ENCODE measurements at regions not wholly inside any gene's neighbourhood (a gene's known extent, or its start where the extent isn't known, plus 50 kb on each side); places are given as distances from the start of the nearest gene placed in this dataset.
"Not testable (repeated sequence)": the region's sequence is repeated elsewhere in the genome, so short reads cannot be mapped to it uniquely, and the experiment has no call there.

DNA sequence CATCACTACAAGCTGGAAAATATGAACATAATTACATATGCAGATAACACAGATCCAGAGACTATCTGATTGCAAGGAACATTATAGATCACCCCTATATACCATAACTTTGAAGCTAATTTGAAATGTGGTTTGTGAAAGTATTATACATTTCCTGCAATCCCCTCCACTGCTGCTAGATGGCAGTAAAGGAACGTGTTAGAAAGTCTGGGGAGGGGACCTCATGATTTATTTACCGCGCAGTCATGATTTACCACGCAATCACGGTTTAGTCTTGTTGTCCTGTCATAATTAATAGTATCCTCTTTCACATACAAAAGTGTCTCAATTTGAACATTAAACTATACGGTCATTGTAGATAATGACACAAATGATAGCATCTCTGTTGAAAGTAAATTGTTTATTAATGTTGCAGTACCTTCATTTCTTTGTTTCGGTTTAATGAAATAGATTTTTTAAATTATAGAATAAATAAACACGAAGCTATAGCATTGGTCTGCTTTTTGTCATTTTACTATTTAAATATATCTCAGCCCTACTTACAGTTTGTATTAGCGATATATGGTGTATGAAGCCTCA, 145.3 kb upstream of the PRSS1 start:
- DNase-seq (ENCODE audit: low spot score) = peak; percentile 66

DNA sequence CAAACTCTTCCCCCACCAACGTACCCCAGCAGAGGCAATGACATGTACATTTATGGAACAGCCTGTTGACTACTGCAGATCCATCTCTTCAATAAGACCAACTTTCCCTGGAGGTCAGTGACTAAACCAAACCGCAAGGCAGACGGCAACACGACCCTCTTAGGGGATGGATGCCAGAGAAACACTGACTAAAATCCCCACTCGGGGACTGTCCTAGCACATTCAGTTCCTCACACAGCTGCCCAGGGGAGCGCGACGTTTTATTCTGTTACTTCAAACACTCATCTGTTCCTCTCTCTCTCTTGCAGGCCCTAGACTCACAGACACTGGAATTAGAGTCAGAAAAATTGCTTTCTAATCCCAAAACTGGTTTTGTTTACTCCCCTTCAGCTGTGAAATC, 146.5 kb upstream of the PRSS1 start:
- DNase-seq (ENCODE audit: low spot score) = no peak

DNA sequence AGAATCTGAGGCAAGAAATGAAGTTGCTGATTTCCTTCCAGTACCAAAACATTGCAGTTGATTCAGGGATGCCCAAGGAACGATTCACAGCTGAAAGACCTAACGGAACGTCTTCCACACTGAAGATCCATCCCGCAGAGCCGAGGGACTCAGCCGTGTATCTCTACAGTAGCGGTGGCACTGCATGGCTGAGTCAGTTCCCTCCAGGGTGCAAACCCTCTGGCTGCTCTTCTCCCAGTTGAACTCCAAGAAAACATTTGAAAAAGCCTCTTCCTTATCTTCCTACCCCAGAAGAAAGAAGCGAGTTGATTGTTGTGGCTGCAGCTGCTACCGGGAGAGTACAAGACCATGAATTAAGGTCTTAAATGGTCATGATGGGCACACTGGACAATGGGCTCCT, 147.1 kb upstream of the PRSS1 start:
- DNase-seq (ENCODE audit: low spot score) = no peak

DNA sequence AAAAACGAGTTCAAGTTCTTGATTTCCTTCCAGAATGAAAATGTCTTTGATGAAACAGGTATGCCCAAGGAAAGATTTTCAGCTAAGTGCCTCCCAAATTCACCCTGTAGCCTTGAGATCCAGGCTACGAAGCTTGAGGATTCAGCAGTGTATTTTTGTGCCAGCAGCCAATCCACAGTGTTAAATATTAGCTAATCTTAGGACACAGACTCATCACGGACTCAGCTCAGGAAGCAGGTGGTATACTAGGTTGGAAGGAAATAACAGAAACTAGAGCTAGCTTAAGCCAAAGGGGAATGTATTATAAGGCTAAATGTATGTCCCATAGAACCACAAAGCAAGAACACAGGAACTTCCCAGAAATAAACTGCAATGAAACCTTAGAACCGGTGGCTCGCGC, 151.0 kb upstream of the PRSS1 start:
- no peak for DNase-seq (ENCODE audit: low spot score)

DNA sequence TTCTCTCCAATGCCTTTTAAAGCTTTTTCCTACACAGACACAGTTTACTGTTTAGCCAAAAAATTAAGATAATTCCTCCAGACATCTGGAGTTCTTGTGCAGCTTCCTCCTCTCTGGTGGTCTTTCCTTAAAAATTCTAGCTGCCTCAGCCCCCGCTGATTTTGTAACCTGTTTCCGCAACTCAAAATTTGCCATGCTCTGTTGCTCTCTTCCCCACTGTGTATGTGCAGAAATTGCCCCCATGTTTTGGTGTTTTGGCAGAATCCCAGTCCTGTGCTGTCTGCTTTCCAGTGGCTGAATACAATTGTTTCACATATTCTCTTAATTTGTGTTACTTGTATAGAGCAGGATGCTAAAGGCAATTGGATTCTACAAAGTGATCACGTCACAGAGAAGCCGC, 151.7 kb upstream of the PRSS1 start:
- no peak for DNase-seq (ENCODE audit: low spot score)

DNA sequence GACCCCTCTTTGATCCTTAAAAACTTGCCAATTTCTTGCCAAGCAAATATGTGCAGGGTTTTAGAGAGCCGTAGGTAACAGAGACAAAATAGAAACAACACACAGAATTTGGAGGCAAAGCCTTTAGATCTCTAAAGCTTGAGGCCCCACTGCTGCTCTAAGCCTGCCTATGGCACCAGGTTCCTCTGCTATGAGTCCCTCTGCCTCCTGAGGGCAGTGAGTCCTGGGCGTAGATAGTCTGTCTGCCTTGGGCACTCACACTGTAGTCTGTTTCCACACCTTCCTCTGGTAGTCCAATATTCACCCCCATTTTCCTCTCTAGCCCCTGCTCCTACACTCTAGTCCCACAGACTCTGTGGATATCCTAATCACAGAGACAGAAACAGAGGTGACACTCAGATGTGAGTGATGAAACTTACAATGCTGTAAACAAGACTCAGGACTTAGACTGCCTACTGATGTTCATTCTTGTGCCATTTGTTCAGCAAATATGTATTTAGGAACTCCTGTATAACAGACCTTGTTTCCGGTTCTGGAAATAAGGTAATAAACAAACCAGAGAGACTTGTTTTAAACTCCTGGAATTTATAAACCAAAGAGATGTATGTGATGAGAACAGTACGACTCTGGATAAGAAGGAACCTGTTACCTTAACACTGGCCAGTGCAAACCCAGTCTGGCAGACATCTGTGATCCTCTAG, 153.3 kb upstream of the PRSS1 start:
- DNase-seq (ENCODE audit: low spot score) = no peak

DNA sequence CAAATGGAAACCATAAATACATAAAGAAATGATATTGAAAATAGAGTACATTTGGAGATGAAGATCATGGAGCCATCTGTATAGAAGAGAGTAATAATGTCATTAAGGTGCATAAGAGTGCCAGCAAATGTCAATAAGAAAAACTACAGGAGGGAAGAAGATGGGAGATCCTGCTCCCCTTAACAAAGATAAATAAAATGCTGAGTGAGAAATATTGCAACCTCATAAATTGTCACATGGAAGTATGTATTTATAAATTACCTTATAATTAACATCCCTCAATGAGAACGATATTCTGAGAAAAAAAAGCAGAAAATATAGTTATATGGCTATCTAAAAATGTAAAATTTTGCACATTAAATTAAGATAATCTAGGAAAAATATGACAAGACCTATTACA, 155.2 kb upstream of the PRSS1 start:
- DNase-seq (ENCODE audit: low spot score) = no peak

DNA sequence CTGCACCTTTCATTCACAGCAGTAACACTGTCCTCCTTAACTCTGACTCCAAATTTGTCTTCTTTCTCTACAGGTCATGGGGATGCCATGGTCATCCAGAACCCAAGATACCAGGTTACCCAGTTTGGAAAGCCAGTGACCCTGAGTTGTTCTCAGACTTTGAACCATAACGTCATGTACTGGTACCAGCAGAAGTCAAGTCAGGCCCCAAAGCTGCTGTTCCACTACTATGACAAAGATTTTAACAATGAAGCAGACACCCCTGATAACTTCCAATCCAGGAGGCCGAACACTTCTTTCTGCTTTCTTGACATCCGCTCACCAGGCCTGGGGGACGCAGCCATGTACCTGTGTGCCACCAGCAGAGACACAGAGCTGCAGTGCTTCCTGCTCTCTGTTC, 156.2 kb upstream of the PRSS1 start:
- DNase-seq (ENCODE audit: low spot score) = no peak

DNA sequence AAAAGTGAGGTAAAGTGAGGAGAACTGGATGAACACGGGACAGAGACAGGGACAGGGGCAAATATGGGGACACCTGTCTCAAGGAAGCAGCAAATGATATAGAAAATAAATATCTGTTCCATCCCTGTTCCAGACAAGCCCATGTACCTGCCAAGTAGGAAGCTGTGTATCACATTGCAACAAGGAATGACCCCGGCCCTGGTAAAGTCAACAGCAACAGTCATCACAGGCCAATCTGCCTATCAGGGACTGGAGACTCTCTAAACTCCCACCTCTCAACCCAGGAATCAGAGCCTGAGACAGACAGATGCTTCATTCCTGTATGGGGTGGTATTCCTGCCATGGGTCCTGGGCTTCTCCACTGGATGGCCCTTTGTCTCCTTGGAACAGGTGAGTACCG, 156.6 kb upstream of the PRSS1 start:
- DNase-seq (ENCODE audit: low spot score) = no peak

DNA sequence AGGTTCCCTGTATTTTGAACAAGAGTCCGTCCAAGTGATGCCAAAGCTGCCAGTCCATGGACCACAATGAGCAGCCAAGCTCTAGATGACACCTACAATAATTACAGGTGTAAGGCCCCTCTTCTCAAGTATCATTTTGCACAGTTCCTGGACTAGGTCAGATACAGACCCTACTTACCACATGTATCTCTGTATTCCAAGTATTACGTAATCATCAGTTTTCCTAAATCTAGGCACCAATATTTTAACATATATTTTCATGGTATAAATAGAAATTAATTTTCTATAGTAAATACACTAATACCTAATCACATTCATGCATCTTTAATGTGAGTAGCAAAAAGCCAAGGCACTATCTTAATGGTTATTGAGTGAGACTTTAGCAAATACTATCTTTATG, 157.0 kb upstream of the PRSS1 start:
- DNase-seq (ENCODE audit: low spot score) = no peak

DNA sequence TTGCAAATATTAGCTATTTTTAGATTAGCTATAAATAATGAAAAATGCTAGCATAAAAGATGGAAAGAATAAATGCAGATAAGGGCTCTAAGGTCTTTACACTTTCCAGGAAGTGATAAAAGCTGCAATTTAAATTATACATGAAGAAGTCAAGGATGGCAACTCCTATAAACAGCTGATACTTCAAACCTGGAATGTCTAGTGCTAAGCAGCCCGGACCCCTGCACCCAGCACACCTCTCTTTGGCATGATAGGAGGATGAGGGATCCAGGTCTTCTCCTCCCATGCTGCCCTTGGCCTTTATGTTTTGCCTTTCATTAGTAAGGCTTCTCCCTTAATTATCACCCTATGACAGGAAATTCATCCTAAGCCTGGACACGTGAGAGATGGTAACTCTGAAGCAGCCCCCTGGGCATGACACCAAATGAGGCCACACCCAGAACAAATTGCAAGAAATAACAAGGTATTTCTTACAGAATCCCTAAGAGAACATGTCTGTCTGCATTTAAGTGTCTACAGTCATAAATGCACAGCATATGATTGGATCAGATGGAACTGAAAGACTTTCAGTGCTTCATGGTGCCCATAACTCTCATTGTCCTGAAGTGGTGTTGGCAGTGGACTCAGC, 158.3 kb upstream of the PRSS1 start:
- no peak for DNase-seq (ENCODE audit: low spot score)

DNA sequence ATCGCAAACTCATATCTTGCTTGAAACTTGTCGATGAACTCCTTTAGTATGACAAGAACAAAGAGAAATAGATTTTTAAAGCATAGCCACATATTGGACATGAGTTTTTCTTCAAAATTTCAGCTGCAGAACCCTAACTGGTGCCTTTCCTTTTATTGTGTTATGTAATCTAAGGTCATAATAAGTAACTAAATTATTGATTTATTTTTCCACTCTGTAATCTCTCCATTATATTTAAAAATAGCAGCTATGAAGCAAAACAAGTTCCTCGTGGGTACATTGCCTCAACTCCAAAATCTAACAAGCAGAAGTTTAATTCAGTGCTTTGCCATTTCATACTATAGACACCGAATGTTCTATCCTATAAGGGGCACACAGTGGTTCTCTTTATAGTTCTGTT, 159.2 kb upstream of the PRSS1 start:
- DNase-seq (ENCODE audit: low spot score) = no peak

DNA sequence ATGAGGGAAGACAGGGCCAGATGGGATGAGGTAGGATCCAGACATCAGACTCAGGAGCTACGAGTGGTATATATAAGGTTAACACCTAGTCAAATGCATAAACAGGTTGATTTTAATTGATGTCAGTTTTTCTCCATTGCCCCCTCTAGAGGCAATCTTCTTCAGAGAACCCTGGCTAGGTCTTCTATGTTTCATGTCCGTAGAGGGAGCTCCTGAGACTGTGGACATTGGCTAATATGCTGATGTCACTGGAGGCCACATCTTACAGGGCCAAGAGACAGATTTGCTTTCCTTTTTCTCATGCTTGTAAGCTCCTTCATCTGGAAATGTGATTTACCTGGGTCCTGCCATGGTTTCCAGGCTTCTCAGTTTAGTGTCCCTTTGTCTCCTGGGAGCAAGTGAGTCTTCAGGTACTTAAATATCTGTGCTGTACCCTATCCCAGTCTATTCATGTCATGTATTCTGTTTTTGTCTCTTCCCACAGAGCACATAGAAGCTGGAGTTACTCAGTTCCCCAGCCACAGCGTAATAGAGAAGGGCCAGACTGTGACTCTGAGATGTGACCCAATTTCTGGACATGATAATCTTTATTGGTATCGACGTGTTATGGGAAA, 161.6 kb upstream of the PRSS1 start:
- peak; percentile 40 for DNase-seq (ENCODE audit: low spot score)

DNA sequence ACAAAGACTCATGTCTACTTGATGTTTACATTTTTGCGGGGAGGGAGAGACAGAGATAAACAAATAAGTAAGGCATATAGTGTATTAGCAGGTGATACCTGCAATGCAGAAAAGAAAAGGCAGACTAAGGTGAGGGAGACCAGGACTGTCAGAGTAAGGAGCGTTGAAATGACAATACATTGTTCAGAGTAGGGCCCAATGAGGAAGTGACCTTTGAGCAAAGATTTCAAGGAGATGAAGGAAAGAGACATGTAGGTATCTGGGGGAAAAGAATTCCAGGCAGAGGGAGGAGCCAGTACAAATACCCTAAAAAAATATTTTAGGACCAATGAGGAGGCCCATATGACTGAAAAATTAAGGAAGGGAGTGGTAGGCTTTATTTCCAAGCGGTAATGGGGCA, 162.7 kb upstream of the PRSS1 start:
- DNase-seq (ENCODE audit: low spot score) = no peak

DNA sequence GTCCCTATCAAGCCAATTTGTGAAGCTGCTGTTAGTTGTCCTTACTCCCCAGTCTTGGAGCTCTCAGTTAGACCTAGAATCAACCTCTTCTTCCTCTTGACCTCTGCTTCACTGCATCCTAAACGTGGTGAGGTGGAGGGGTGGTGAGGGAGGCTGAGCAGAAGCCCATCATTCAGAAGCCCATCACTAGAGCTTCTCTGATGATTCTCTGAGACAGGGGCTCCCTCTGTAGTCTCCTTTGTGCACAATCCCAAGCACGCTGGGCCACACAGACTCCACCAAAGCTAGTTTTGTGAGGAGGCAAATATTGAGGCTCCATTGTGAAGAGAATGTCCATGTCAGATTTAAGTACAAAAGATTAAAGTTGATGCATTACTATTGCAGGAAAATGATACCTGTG, 163.8 kb upstream of the PRSS1 start:
- no peak for DNase-seq (ENCODE audit: low spot score)

DNA sequence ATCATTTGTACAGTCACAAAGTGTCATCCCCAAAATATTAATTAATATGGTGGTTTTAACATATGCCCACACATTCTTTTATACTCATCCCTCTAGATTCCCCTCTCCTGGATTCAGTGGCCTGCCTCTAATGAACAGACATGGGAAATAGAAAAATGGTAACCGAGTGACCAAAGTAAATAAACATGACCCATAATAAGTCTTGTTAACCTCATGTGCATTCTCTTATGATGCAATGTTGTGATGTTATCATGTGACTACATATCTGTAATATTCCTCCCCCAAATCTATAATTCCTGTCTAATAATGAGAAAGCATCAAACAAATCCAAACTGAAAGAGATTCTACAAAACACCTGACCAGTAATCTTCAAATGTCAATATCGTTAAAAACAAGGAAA, 164.5 kb upstream of the PRSS1 start:
- no peak for DNase-seq (ENCODE audit: low spot score)

DNA sequence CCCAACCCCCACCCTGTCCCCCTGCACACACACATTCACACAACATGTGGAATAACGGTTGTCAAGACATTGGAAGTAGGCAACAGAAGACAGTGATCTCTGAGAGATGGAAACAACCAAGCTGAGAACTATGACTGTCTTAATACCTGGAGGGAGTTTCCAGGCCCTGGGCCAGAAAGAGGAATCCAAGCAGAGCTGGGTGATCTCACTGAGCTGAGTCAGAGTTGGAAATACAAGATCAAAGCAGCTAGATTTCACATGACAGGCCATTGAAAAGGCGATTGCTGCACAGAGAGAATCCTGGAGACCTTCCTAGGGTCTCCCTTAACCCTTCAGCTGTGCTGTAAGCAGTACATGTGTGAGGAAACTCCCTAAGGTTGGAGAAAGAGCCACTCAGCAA, 165.8 kb upstream of the PRSS1 start:
- peak; percentile 19 for DNase-seq (ENCODE audit: low spot score)

DNA sequence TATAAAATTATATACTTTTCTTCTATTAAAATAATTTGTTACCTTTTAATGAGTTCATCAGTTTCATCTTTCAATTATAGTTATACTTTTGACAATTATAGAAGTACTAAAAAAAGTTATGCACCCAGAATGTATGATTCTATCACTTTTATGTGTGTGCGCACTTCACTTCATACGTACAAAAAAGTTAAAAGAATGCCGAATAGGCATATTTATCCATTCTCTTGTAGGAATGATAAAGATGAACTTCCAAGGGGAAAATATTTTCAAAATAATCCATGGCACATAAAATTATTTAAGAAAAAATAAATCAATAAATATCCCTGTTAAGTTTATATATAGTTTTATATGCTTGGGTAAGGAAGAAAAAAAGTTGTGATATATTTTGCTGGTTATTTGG, 166.9 kb upstream of the PRSS1 start:
- DNase-seq (ENCODE audit: low spot score) = no peak

DNA sequence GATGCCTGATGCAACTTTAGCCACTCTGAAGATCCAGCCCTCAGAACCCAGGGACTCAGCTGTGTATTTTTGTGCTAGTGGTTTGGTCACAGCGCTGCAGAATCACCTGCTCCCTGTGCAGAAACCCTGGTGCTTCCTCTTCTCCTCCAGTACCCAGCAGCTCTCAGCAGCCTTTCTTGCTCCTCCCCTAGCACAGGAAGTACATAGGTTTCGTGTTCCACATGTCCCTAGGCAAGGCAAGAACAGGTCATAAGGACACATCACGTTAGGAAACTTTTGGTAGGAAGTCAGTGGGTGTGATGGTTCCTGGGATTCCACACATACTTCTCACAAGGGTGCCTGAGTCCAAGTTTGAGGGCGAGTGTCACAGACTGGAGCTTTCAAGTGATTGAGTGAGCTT, 167.9 kb upstream of the PRSS1 start:
- DNase-seq (ENCODE audit: low spot score) = peak; percentile 9

DNA sequence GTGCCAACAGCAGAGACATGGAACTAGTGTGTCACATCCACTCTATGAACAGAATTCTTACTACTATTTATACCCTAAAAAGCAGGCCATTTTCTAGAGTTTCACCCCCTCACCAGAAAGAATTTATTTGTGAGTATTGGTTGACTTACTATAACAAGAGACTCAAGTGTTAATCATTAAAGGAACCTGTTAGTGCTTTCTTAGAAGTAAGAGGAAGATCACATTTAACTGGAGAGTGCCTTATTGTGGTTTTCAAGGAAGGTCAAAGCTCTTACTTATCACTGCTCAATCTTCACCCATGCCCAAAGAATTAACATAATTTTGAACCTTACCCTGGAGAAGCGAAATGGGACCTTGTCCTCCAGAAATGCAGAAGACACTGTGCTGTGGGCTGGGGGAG, 169.3 kb upstream of the PRSS1 start:
- DNase-seq (ENCODE audit: low spot score) = no peak

DNA sequence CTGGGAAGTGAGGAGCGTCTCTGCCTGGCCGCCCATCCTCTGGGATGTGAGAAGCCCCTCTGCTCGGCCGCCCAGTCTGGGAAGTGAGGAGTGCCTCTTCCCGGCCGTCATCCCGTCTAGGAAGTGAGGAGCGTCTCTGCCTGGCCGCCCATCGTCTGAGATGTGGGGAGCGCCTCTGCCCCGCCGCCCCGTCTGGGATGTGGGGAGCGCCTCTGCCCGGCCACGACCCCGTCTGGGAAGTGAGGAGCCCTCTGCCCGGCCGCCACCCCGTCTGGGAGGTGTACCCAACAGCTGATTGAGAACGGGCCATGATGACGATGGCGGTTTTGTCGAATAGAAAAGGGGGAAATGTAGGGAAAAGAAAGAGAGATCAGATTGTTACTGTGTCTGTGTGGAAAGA, 173.9 kb upstream of the PRSS1 start:
- not testable (repeated sequence) for DNase-seq (ENCODE audit: low spot score)

DNA sequence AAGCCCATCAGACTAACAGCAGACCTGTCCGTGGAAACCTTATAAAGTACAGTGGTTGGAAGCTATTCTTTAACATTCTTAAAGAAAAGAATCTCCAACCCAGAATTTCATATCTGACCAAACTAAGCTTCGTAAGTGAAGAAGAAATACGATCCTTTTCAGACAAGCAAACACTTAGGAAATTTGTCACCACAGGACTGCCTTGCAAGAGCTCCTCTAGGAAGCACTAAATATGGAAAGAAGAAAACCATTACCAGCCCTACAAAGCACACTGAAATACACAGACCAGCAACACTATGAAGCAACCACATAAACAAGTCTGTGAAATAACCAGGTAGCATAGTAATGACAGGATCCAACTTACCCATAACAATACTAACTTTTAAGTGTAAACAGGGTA, 177.7 kb upstream of the PRSS1 start:
- DNase-seq (ENCODE audit: low spot score) = no peak

DNA sequence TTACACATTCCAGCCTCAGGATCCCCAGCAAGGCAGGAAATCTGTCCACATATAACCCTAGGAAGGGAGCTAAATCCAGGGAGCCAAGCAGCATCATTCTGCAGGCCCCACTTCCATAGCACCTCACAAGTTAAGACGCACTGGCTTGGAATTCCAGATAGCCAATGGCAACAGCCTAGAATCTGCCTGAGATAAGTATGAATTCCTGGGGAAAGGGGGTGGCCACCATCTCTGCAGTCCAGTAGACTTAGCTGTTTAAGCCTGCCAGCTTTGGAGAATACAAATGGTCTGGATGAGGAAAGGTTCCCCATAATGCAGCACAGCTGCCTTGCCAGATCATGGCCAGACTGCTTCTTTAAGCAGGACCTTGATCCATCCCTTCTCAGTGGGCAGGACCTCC, 179.4 kb upstream of the PRSS1 start:
- DNase-seq (ENCODE audit: low spot score) = no peak

Measured in CD4-positive, alpha-beta T cell treated with Interleukin-15 for 4 hours (primary cell).